Endodermal cell (in vitro differentiated cells): ENCODE measurements at regions not wholly inside any gene's neighbourhood (a gene's known extent, or its start where the extent isn't known, plus 50 kb on each side); places are given as distances from the start of the nearest gene placed in this dataset.

Experiments
- DNase-seq: peaks from one replicate; pipeline ENCODE4 v3.0.0-alpha.2; 2017
- H3K27ac ChIP-seq: 2 replicates; pipeline ENCODE4 v1.5.1; 2013; ENCODE audit warnings: mild to moderate bottlenecking, low read depth, low read length, moderate library complexity
- H3K27me3 ChIP-seq: 2 replicates; pipeline ENCODE4 v1.6.1; 2013; ENCODE audit warnings: mild to moderate bottlenecking, low read length, moderate library complexity; ENCODE audit not compliant: insufficient read depth, control insufficient read depth, poor library complexity, severe bottlenecking
- H3K36me3 ChIP-seq: 2 replicates; pipeline ENCODE4 v1.7.0; 2013; ENCODE audit warnings: mild to moderate bottlenecking, low read length, moderate library complexity; ENCODE audit not compliant: control insufficient read depth, insufficient read depth
- H3K4me1 ChIP-seq: one replicate; pipeline ENCODE4 v1.7.0; 2013; ENCODE audit warnings: low read length; ENCODE audit not compliant: control insufficient read depth, insufficient read depth
- H3K4me3 ChIP-seq: 2 replicates; pipeline ENCODE4 v1.5.1; 2013; ENCODE audit warnings: mild to moderate bottlenecking, low read length, moderate library complexity
- H3K9ac ChIP-seq: 2 replicates; pipeline ENCODE4 v1.6.1; 2013; ENCODE audit warnings: mild to moderate bottlenecking, low read length, moderate library complexity; ENCODE audit not compliant: poor library complexity, severe bottlenecking; ENCODE audit errors: extremely low read depth
- H3K9me3 ChIP-seq: 2 replicates; pipeline ENCODE4 v1.6.1; 2013; ENCODE audit warnings: mild to moderate bottlenecking, low read length, moderate library complexity; ENCODE audit not compliant: control insufficient read depth
- H3K27ac Mint-ChIP-seq: 2 replicates; pipeline ENCODE4 v1.8.0; 2020; ENCODE audit warnings: mixed read lengths
- H3K27me3 Mint-ChIP-seq: 2 replicates; pipeline ENCODE4 v1.8.0; 2021; ENCODE audit warnings: mild to moderate bottlenecking, mixed read lengths; ENCODE audit not compliant: insufficient read depth
- H3K36me3 Mint-ChIP-seq: 2 replicates; pipeline ENCODE4 v1.8.0; 2020; ENCODE audit warnings: low read depth, mixed read lengths
- H3K4me1 Mint-ChIP-seq: 2 replicates; pipeline ENCODE4 v1.8.0; 2020; ENCODE audit warnings: mixed read lengths
- H3K4me3 Mint-ChIP-seq: 2 replicates; pipeline ENCODE4 v1.8.0; 2020; ENCODE audit warnings: mild to moderate bottlenecking, moderate library complexity, mixed read lengths
- H3K9me3 Mint-ChIP-seq: 2 replicates; pipeline ENCODE4 v1.8.0; 2020; ENCODE audit warnings: mild to moderate bottlenecking, mixed read lengths
- CTCF ChIP-seq: fragments of 200-600 bp; sonication (generic); conservative IDR thresholded peaks from 2 replicates; pipeline ENCODE4 v1.5.0; 2021; ENCODE audit warnings: antibody characterized with exemption, mild to moderate bottlenecking
- WGBS, 2 experiments: methylation state at CpG; one replicate each; pipeline versions ENCODE4 v1.1.5 to v1.1.7; 2013; ENCODE audit warnings: missing lambda C conversion rate in 2 of 2, mixed read lengths in 1 of 2; ENCODE audit not compliant: insufficient coverage in 1 of 2, insufficient read length in 1 of 2; 5-methylcytosine and 5-hydroxymethylcytosine counted together

- Histone ChIP-seq H3K27me3 (no peaks in the 10 kb centered on the region), H3K9me3 (peaks cover 17% of the 10 kb centered on the region), H3K36me3 (no peaks in the 10 kb centered on the region), H3K4me3 (no peak overlapping the region), H3K9ac (no peak overlapping the region), H3K27ac (no peak overlapping the region), H3K4me1 (no peaks in the 10 kb centered on the region)
- peaks cover 3% of the 10 kb centered on the region for H3K36me3 Mint-ChIP-seq
- no peak for TF ChIP-seq CTCF
- H3K4me1 Mint-ChIP-seq: no peaks in the 10 kb centered on the region
- DNase-seq: no peak
- 88 to 95% methylated on average over 2 to 4 of the region's 4 CpGs for WGBS, 2 experiments
- no peak overlapping the region for H3K27ac Mint-ChIP-seq
- H3K9me3 Mint-ChIP-seq: peaks cover 12% of the 10 kb centered on the region
- no peak overlapping the region for H3K4me3 Mint-ChIP-seq
- peaks cover 3% of the 10 kb centered on the region for H3K27me3 Mint-ChIP-seq
Observed at GRCh38 chr7:25611196-25611595, 382.9 kb upstream of the NPVF start.

- Mint-ChIP-seq H3K4me1 (no peaks in the 10 kb centered on the region), H3K27me3 (peaks cover 3% of the 10 kb centered on the region), H3K4me3 (no peak overlapping the region), H3K9me3 (peaks cover 12% of the 10 kb centered on the region), H3K36me3 (peaks cover 3% of the 10 kb centered on the region), H3K27ac (no peak overlapping the region)
- Histone ChIP-seq H3K27ac (no peak overlapping the region), H3K4me3 (no peak overlapping the region), H3K4me1 (no peaks in the 10 kb centered on the region), H3K36me3 (no peaks in the 10 kb centered on the region), H3K9ac (no peak overlapping the region), H3K9me3 (peaks cover 17% of the 10 kb centered on the region), H3K27me3 (no peaks in the 10 kb centered on the region)
- TF ChIP-seq CTCF: no peak
- 91% methylated on average over 4 of the region's 4 CpGs; no CpG with 5 or more reads in 1 of the 2 experiments for WGBS, 2 experiments
- DNase-seq: no peak
Observed at GRCh38 chr7:25613912-25614311, 385.6 kb upstream of the NPVF start.

- H3K4me3 Mint-ChIP-seq: no peak overlapping the region
- Histone ChIP-seq H3K9me3 (peaks cover 17% of the 10 kb centered on the region), H3K27ac (no peak overlapping the region), H3K27me3 (no peaks in the 10 kb centered on the region), H3K4me3 (no peak overlapping the region), H3K4me1 (no peaks in the 10 kb centered on the region), H3K9ac (no peak overlapping the region), H3K36me3 (no peaks in the 10 kb centered on the region)
- peaks cover 12% of the 10 kb centered on the region for H3K9me3 Mint-ChIP-seq
- no peak for TF ChIP-seq CTCF
- peaks cover 3% of the 10 kb centered on the region for H3K36me3 Mint-ChIP-seq
- no peaks in the 10 kb centered on the region for H3K4me1 Mint-ChIP-seq
- peaks cover 3% of the 10 kb centered on the region for H3K27me3 Mint-ChIP-seq
- 88% methylated on average over 3 of the region's 3 CpGs; no CpG with 5 or more reads in 1 of the 2 experiments for WGBS, 2 experiments
- H3K27ac Mint-ChIP-seq: no peak overlapping the region
- DNase-seq: no peak
Observed at GRCh38 chr7:25614415-25614814, 386.1 kb upstream of the NPVF start.
